Astrocyte of the spinal cord (primary cell): ENCODE measurements at regions not wholly inside any gene's neighbourhood (a gene's known extent, or its start where the extent isn't known, plus 50 kb on each side); places are given as distances from the start of the nearest gene placed in this dataset.

ENCODE experiments used
- DNase-seq: peaks from one replicate; pipeline ENCODE4 v3.0.0; 2011; ENCODE audit warnings: low read depth, low spot score
- H3K4me3 ChIP-seq: 2 replicates; pipeline ENCODE4 v1.5.1; 2011; ENCODE audit warnings: low read depth, mild to moderate bottlenecking, low read length, moderate library complexity
- in situ Hi-C: cut with HindIII; loops from 2 replicates; pipeline ENCODE4 v1.10.0; 2017; ENCODE audit warnings: low sequenced_read_pairs
- TF ChIP-seq, protein P1 (sequence below): IDR thresholded peaks from 2 replicates; pipeline ENCODE4 v1.5.1; 2012; ENCODE audit warnings: low read depth, mild to moderate bottlenecking, low read length, inconsistent platforms

DNA sequence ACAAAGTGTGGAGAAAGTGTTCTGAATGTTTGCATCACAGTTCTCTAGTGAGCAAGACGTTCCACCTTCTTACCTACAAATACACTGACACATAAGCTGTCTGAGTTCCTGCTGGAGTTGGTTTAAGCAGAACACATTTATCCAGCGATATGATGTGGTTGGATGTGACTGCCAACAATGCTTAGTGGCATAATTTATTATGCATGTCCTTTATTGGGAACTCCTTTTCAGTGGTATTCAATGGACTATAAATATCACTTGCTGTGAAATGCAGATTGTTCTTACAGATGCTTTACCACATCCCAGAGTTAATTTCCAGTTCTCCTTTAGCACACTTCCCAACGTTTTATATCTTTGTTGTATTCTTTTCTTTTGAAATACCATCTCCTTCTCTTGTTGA lies 222.2 kb downstream of the LURAP1L start:
- DNase-seq = peak; percentile 23
- in situ Hi-C loops = no loop called here
- H3K4me3 ChIP-seq = no peak overlapping the region
- TF ChIP-seq, protein P1, sequence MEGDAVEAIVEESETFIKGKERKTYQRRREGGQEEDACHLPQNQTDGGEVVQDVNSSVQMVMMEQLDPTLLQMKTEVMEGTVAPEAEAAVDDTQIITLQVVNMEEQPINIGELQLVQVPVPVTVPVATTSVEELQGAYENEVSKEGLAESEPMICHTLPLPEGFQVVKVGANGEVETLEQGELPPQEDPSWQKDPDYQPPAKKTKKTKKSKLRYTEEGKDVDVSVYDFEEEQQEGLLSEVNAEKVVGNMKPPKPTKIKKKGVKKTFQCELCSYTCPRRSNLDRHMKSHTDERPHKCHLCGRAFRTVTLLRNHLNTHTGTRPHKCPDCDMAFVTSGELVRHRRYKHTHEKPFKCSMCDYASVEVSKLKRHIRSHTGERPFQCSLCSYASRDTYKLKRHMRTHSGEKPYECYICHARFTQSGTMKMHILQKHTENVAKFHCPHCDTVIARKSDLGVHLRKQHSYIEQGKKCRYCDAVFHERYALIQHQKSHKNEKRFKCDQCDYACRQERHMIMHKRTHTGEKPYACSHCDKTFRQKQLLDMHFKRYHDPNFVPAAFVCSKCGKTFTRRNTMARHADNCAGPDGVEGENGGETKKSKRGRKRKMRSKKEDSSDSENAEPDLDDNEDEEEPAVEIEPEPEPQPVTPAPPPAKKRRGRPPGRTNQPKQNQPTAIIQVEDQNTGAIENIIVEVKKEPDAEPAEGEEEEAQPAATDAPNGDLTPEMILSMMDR = no peak

DNA sequence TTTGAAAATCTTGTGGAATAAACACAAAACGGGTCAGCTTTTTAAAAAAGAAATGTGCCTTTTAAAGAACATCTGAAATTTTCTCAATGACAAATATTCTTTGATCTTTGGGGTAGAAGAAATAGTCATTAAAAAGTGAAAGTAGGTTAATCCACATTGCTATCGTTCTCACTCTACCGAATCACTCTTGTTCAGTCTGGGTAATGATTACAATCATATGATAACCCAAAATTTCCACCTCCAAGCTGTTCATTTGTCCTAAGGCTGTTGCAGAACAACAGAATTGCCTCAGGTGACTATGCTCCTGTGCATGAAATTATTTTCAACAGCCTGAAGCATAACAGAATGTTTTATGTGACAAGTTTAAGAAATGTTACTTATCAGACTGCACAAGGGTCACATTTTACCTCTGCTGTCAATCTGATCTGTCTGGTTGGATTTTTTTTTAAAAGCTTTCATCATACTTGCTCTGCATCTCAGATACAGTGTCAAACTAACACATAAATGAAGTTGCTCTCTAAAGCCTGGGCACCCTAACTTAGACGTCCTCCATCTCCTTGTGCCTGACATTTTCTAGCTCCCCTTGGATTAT lies 227.3 kb downstream of the LURAP1L start:
- H3K4me3 ChIP-seq = no peak overlapping the region
- DNase-seq = no peak
- TF ChIP-seq, protein P1 = no peak
- in situ Hi-C loops = no loop called here

DNA sequence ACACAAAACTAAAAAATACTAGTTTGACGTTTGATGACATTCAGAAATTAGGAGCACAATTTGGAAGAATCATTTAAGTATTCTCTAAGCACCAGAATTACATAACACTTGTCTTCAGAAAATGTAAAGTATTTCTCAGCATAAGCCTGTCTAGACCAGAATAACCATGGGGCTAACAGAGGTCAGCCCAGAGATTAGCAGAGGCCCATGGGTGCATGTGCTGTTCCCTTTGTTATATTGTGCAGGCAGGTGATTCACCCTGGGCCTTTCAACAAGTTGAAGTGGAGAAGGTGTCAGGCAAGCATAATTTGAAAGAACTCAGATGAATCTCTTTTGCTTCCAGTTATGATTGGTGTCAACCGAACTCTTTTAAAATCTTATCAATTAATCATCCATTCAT lies 227.9 kb downstream of the LURAP1L start:
- DNase-seq = no peak
- TF ChIP-seq, protein P1 = no peak
- in situ Hi-C loops = no loop called here
- no peak overlapping the region for H3K4me3 ChIP-seq

DNA sequence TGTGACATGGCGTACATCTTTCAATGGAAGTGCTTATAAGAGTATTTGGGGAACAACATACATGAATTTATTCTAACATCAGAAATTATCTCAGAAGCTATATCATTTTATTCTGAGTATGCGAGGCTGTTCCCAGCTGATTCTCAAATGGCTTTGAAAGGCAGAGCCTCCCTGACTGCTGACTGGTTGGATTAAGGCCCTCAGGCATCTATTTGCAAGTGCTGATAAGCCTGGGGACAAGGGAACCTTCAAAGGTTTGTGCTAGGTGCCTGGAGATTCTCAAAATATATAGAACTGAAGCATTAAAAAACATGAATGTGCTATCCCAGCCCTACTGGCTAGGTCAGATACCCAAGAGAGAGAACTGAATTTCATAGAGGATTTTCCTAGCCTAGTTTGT lies 235.1 kb downstream of the LURAP1L start:
- in situ Hi-C loops = no loop called here
- H3K4me3 ChIP-seq = no peak overlapping the region
- DNase-seq = no peak
- TF ChIP-seq, protein P1 = no peak

DNA sequence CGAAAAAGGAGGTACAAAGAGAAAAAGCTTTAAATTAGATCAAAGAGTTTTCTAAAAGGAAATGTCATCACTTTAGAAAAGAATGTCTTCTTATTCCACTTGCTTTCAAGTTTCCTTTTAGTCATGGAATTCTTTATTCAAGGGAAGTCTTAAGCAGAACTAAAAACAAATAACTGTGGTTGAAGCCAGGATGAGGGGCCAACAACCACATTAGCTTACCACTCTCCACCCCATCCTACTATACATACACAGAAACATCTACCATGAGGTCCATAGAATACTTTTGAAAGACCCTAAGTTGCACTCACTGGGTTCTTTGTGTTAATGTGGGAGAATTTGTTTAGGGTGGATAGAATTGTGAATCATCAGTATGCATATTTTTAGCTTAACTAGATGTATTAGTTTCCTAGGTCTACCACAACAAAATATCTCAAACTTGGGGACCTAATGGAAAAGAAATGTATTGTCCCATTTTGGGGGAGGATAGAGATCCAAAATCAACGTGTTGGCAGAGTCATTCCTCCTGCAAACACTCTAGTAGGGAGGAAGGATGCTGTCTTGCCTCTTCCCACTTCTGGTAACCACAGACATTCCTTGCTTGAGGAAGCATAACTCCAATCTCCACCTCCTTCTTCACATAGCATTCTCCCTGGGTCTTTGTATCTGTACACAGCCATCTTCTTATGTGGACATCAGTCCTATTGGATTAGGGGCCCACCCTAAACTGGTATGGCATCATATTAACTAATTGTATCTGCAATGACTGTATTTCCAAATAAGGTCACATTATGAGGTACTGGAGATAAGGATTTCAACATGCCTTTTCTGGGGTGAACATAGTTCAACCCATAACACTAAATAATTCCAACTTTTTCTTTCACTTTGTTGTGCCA lies 239.4 kb downstream of the LURAP1L start:
- peak; percentile 80 for DNase-seq
- TF ChIP-seq, protein P1 = no peak
- no peak overlapping the region for H3K4me3 ChIP-seq
- in situ Hi-C loops = no loop called here

DNA sequence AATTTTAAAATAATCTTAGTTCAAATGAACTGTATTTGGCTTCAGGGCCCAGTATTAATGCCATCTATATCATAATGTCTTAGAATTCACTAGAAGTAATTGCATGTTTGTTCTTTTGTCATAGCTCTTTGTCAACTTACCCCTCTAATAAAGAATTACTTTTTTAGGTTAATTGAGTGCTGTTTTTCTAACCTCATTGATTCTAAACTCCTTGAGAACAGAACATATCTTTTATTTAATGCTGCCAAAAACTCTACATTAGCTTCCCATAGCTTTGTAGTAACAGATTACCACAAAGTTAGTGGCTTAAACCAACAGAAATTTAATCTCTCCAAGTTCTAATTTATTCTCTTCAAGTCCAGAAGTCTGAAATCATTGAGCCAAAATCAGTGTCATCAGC lies 242.4 kb downstream of the LURAP1L start:
- in situ Hi-C loops = no loop called here
- TF ChIP-seq, protein P1 = no peak
- DNase-seq = no peak
- no peak overlapping the region for H3K4me3 ChIP-seq
